Mucosa of descending colon (tissue), 3 donors: ENCODE measurements at regions not wholly inside any gene's neighbourhood (a gene's known extent, or its start where the extent isn't known, plus 50 kb on each side); places are given as distances from the start of the nearest gene placed in this dataset.
"Not testable (repeated sequence)": the region's sequence is repeated elsewhere in the genome, so short reads cannot be mapped to it uniquely, and the experiment has no call there.

Experiments
- ATAC-seq: fragments of 200-7000 bp; cut with Tn5 transposase; one replicate; pipeline ENCODE4 v1.9.1; 2020; ENCODE audit warnings: mild to moderate bottlenecking, moderate library complexity
- DNase-seq, 3 donors: peaks; one replicate each; pipeline ENCODE4 v3.0.0-alpha.2; 2020
- H3K36me3 ChIP-seq: fragments of 200-600 bp; one replicate; pipeline ENCODE4 v1.8.0; 2021; ENCODE audit warnings: low read depth, mild to moderate bottlenecking
- H3K4me1 ChIP-seq: fragments of 200-600 bp; one replicate; pipeline ENCODE4 v1.8.0; 2021; ENCODE audit warnings: low read depth, mild to moderate bottlenecking
- H3K4me3 ChIP-seq: fragments of 200-600 bp; one replicate; pipeline ENCODE4 v1.8.0; 2021; ENCODE audit warnings: mild to moderate bottlenecking
- H3K9me3 ChIP-seq: fragments of 200-600 bp; one replicate; pipeline ENCODE4 v1.8.0; 2021; ENCODE audit warnings: mild to moderate bottlenecking
- CTCF ChIP-seq: fragments of 200-600 bp; IDR thresholded peaks from one replicate; pipeline ENCODE4 v1.8.0; 2022; ENCODE audit warnings: antibody characterized with exemption, mild to moderate bottlenecking
- intact Hi-C, 2 donors: fragments of 100-400 bp; cut with DNase I in 1 of 2; cut with micrococcal nuclease in 1 of 2; formaldehyde crosslinking; loops; one replicate each; pipeline versions ENCODE4 v1.11.0 to v1.11.1; 2022; cut with DNase I, micrococcal nuclease
- donor health status: DM: no; HTN: no; CAD: no; lungs with moderate emphysema.
- donor health status: DM: no; HTN: no; CAD: no.
- donor health status: DM: no; HTN: yes; CAD: no.

DNA sequence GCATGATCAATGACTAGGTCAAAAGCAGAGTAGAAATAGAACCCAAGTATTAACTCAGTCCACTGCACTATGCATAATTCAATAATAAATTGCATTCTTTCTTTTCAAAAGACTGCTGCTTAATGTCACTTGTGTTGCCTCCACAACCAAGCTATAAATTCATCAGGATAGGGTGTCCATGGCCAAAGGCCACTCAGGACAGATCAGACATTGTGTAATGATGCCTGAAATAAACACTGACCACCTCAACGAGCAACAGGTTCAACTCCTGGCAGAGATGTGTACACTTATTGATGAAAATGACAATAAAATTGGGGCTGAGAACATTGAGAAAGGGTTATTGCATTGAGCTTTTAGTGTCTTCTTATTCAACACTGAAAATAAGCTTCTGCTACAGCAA is 194.5 kb upstream of the SPOPL start:
- Histone ChIP-seq H3K4me3 (no peak overlapping the region), H3K9me3 (no peaks in the 10 kb centered on the region), H3K36me3 (no peaks in the 10 kb centered on the region), H3K4me1 (no peaks in the 10 kb centered on the region)
- ATAC-seq (no peak), DNase-seq (no peak)
- TF ChIP-seq CTCF, result no peak
- intact Hi-C loops, result no loop called here

DNA sequence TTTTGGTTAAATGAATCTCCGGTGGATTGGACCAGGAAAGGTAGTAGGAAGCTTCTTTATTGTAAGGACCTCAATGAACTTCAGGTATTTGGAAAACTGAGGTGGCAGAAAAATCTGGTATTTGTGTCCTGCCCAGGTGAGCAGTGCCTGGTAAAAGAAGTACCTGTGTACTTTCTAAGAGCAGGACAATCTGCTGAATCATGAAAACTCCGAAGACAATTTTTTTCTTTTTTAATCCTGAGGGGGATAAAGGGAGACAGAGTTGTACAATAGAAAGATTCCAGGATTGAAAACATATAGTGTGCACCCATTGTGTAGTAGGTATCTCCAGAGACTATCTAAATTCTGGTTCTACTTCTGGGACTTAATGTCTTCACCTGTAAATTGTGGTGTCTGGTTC is 191.8 kb upstream of the SPOPL start:
- no peak for ATAC-seq

GRCh38 chr2:138312061-138312460 is 189.5 kb upstream of the SPOPL start:
- Histone ChIP-seq H3K36me3 (no peaks in the 10 kb centered on the region), H3K4me1 (no peaks in the 10 kb centered on the region), H3K9me3 (peaks cover 6% of the 10 kb centered on the region), H3K4me3 (no peak overlapping the region)
- DNase-seq, result no peak
- no peak for ATAC-seq
- intact Hi-C loops, result no loop called here
- TF ChIP-seq CTCF, result no peak

More for the DNA sequence above, 191.8 kb upstream of the SPOPL start:
- H3K9me3 ChIP-seq, result no peaks in the 10 kb centered on the region
- no peaks in the 10 kb centered on the region for H3K36me3 ChIP-seq
- H3K4me1 ChIP-seq, result no peaks in the 10 kb centered on the region
- intact Hi-C loops, result no loop called here
- H3K4me3 ChIP-seq, result no peak overlapping the region
- no peak for DNase-seq
- no peak for TF ChIP-seq CTCF

DNA sequence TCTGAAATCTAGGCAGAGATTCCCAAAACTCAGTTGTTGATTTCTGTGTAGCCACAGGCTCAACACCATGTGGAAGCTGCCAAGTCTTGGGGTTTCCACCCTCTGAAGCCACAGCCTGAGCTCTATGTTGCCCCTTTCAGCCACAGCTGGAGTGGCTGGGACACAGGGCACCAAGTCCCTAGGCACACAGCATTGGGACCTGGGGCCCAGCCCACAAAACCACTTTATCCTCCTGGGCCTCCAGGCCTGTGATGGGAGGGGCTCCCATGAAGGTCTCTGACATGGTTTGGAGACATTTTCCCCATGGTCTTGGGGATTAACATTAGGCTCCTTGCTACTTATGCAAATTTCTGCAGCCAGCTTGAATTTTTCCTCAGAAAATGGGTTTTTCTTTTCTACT is 186.0 kb upstream of the SPOPL start:
- ATAC-seq, H3K36me3 ChIP-seq, H3K9me3 ChIP-seq, DNase-seq, intact Hi-C loops, H3K4me3 ChIP-seq, H3K4me1 ChIP-seq: not testable (repeated sequence)

DNA sequence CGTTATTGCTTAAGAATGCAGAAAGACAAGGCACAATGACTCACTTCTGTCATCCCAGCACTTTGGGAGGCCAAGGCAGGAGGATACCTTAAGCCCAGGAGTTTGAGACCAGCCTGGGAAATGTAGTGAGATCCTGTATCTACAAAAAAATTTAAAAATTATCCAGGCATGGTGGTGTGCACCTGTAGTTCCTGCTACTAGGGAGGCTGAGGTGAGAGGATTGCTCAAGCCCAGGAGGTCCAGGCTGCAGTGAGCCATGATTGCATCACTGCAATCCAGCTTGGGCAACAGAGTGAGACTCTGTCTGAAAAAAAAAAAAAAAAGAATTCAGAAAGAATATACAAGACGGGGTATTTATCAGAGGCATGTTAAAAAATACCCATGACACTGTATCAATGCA is 182.0 kb upstream of the SPOPL start:
- Histone ChIP-seq H3K9me3 (peaks cover 6% of the 10 kb centered on the region), H3K36me3 (no peaks in the 10 kb centered on the region), H3K4me1 (no peaks in the 10 kb centered on the region), H3K4me3 (no peak overlapping the region)
- DNase-seq (no peak), ATAC-seq (no peak)
- no peak for TF ChIP-seq CTCF
- intact Hi-C loops, result no loop called here

- intact Hi-C loops, result no loop called here
- ATAC-seq, result no peak
- no peak for DNase-seq
These were observed 180.1 kb upstream of the SPOPL start for GRCh38 chr2:138321458-138321857.

More at GRCh38 chr2:138321458-138321857, 180.1 kb upstream of the SPOPL start:
- no peaks in the 10 kb centered on the region for H3K9me3 ChIP-seq
- no peak overlapping the region for H3K4me3 ChIP-seq
- H3K36me3 ChIP-seq, result no peaks in the 10 kb centered on the region
- no peaks in the 10 kb centered on the region for H3K4me1 ChIP-seq
- TF ChIP-seq CTCF, result no peak
